ENCODE measurements at regions not wholly inside any gene's neighbourhood (a gene's known extent, or its start where the extent isn't known, plus 50 kb on each side); places are given as distances from the start of the nearest gene placed in this dataset.

DNA sequence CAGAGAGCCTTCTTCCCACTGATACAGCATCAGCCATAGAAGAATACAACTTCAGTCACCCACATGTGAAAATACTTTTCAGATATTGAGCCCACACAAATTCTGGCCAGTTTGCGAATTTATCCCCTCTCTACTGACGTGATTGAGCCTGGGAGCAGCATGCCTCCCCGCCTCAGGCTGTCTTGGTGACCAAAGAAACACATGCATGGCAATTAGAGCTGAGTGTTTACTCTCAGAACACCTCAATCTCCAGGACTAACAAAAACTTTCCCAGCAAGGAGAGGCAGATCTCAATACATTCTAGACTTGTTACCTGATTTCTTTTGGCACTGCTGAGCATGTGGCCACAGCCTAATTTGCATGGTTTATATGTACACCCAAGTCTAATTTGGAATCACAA, 122.5 kb downstream of the TMEM26 start:
- H3K27me3 Mint-ChIP-seq: peaks cover 18% of the 10 kb centered on the region
- H3K4me3 Mint-ChIP-seq: no peak overlapping the region
- H3K27ac Mint-ChIP-seq: no peak overlapping the region
- peaks cover 6% of the 10 kb centered on the region for H3K9me3 Mint-ChIP-seq
- ChIA-PET POLR2A (no interaction called here), CTCF (no interaction called here)
- DNase-seq: no peak
- no peaks in the 10 kb centered on the region for H3K36me3 Mint-ChIP-seq (ENCODE audit: low read depth)
- no peaks in the 10 kb centered on the region for H3K4me1 Mint-ChIP-seq

DNA sequence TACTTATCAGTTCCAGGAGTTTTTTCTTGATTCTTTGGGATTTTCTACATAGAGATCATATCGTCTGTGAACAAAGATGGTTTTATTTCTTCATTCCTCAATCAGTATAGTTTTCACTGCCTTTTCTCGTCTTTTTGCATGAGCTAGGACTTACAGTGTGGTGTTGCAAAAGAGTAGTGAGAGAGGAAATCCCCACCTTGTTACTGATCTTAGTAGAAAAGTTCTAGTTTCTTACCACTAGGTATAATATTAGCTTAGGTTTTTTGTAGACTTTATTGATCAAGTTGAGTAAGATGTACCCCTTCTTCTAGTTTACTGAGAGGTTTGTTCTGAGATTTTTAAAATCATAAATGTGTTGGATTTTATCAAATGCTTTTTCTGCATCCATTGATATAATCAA, 123.3 kb downstream of the TMEM26 start:
- peaks cover 6% of the 10 kb centered on the region for H3K9me3 Mint-ChIP-seq
- H3K27me3 Mint-ChIP-seq: peaks cover 21% of the 10 kb centered on the region
- DNase-seq: no peak
- no peaks in the 10 kb centered on the region for H3K36me3 Mint-ChIP-seq (ENCODE audit: low read depth)
- H3K27ac Mint-ChIP-seq: no peak overlapping the region
- H3K4me3 Mint-ChIP-seq: no peak overlapping the region
- H3K4me1 Mint-ChIP-seq: no peaks in the 10 kb centered on the region
- POLR2A ChIA-PET: no interaction called here
- CTCF ChIA-PET: no interaction called here

DNA sequence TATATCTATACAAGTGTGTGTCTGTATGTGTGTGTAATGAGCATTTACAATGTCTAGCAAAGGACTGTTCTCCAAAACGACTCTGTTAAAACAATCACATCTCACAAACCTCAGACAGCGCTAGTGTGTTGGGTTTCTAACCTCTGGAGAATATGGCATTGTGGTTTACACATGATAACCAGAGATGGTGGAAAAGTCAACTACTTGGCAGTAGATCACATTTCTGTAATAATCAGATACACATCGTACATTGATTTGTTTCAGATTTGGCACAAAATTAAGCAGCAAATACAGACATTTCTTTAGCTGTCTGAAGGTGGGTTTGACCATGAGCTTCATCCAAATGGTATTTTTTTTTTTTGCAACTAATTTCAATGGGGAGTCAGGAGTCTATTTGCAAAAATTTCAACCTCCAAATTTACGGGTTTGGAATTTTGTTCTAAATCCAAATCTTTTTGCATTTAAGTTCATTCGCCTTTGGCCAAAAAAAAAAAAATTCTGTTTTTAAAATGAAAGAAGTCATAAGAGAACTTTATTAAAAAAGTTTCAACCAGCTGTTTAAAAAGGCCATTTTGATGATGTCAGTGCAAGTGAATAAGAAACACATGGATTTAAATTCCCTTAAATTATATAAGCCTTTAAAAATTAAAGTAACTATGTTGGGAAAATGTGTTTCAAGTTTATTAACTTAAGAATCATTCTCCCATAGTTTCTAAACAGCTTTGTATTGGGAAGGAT, 127.8 kb downstream of the TMEM26 start:
- H3K4me3 Mint-ChIP-seq: no peak overlapping the region
- ChIA-PET CTCF (no interaction called here), POLR2A (no interaction called here)
- peaks cover 31% of the 10 kb centered on the region for H3K27me3 Mint-ChIP-seq
- no peaks in the 10 kb centered on the region for H3K4me1 Mint-ChIP-seq
- no peak for DNase-seq
- peaks cover 4% of the 10 kb centered on the region for H3K9me3 Mint-ChIP-seq
- H3K36me3 Mint-ChIP-seq (ENCODE audit: low read depth): no peaks in the 10 kb centered on the region
- no peak overlapping the region for H3K27ac Mint-ChIP-seq

DNA sequence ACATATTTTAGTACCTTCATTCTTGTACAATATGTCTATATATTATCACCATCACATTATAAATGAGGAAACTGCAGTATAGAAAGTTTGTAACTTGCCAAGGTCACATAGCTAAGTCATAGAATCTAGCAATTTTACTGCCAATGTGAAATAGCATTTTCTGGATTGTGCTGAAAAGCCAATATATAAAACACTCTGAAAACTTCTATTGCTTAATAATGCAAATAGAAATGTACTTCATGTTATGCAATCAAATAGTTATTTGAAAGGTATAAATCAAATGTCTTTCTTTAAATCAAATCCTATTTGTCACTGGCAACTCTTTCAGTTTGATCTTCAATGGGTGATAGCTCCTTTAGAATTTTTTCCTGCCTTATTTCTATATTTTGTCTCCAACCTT, 129.5 kb downstream of the TMEM26 start:
- no peak for DNase-seq
- no peaks in the 10 kb centered on the region for H3K36me3 Mint-ChIP-seq (ENCODE audit: low read depth)
- ChIA-PET CTCF (no interaction called here), POLR2A (no interaction called here)
- H3K4me3 Mint-ChIP-seq: no peak overlapping the region
- no peak overlapping the region for H3K27ac Mint-ChIP-seq
- peaks cover 29% of the 10 kb centered on the region for H3K27me3 Mint-ChIP-seq
- H3K4me1 Mint-ChIP-seq: no peaks in the 10 kb centered on the region
- no peaks in the 10 kb centered on the region for H3K9me3 Mint-ChIP-seq

DNA sequence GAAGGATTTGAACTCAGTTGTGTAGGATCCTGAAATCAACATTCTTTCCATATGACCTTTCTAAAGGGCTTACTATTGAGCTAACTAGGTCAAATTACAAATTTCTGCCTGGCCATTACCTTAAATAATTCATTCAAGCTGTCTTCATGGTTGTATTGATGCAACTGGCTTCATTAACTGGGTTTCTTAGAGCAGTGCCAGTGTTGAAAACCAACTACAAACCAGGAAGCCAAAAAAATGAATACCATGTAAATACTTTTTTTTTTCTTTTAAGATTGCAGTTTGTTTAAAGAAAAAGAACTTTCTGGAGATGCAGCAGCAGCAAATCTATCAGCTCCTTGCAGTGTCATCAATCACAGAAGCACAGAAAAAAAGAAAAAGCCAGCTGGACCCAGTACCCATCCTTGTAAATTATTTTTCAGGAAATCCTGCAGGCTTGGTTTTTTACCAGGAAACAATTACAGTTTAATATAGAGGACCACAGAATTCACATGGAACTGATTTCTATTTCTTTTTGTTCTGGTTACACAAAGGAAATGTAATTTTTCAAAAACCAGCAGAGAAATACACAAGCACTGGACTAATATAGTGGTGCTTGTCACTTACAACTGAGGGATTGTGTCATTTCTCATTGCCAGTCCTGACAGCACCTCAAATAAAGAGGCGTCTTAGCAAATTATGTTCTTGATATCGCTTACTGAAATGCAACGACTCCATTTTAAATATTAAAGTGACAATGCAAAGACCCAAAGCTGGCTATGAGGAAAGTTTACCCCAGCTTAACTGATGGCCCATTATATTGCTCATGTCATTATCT, 131.9 kb downstream of the TMEM26 start:
- H3K4me3 Mint-ChIP-seq: no peak overlapping the region
- DNase-seq: no peak
- no peak overlapping the region for H3K27ac Mint-ChIP-seq
- no peaks in the 10 kb centered on the region for H3K4me1 Mint-ChIP-seq
- POLR2A ChIA-PET: no interaction called here
- H3K27me3 Mint-ChIP-seq: peaks cover 18% of the 10 kb centered on the region
- CTCF ChIA-PET: no interaction called here
- no peaks in the 10 kb centered on the region for H3K36me3 Mint-ChIP-seq (ENCODE audit: low read depth)
- H3K9me3 Mint-ChIP-seq: no peaks in the 10 kb centered on the region

DNA sequence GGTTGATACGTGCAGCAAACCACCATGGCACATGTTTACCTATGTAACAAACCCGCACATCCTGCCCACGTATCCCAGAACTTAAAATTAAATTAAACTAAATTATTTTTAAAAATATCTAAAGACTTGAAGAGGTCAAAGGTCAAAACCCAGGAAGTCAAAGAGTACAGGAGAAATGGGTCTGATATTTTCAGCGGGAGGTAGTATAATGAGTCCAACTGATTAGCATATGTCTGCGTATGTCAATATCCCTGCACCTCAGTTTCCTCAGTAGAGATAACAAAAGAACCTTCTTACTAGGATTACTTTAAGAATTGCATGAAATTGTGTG, 133.0 kb downstream of the TMEM26 start:
- CTCF ChIA-PET: no interaction called here
- no peaks in the 10 kb centered on the region for H3K4me1 Mint-ChIP-seq
- peaks cover 14% of the 10 kb centered on the region for H3K27me3 Mint-ChIP-seq
- H3K36me3 Mint-ChIP-seq (ENCODE audit: low read depth): no peaks in the 10 kb centered on the region
- no peak overlapping the region for H3K4me3 Mint-ChIP-seq
- POLR2A ChIA-PET: no interaction called here
- DNase-seq: no peak
- no peaks in the 10 kb centered on the region for H3K9me3 Mint-ChIP-seq
- no peak overlapping the region for H3K27ac Mint-ChIP-seq

DNA sequence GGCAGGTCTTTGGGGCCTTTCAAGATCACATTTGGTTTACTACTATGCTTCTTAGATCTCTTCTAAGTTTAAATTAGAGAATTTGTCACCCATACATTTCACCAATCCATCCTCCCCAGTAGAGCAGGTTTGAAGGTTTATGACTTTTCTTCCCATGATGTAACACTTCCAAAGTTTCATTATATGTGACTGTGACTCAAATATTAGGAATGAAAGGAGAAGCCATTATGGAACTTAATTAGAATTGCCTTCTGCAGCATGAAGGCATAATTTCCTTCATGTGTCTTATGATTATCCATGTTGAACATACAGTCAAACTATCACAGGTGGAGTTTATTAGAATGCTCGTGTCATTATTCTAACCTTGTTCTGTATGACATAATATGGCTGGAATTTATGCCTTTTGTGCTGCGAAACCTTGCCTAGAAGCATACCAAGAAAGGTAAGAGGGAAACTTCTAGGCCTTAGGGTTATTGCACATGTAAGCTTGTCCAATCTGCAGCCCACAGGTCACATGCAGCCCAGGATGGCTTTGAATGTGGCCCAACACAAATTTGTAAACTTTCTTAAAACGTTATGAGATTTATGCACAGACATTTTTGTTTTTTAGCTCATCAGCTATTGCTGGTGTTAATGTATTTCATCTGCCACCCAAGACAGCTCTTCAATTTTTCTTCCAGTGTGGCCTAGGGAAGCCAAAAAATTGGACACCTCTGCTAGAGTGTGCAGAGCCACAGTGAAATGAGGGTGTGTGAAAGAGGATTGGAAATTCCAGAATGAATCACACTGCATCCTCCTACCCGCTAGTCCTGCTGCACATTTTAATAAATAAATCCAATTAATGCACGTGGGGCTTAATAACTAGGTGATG, 133.6 kb downstream of the TMEM26 start:
- Mint-ChIP-seq H3K9me3 (no peaks in the 10 kb centered on the region), H3K27ac (no peak overlapping the region), H3K27me3 (peaks cover 9% of the 10 kb centered on the region), H3K4me1 (peaks cover 2% of the 10 kb centered on the region), H3K36me3 (ENCODE audit: low read depth) (no peaks in the 10 kb centered on the region), H3K4me3 (no peak overlapping the region)
- ChIA-PET CTCF (no interaction called here), POLR2A (no interaction called here)
- no peak for DNase-seq

DNA sequence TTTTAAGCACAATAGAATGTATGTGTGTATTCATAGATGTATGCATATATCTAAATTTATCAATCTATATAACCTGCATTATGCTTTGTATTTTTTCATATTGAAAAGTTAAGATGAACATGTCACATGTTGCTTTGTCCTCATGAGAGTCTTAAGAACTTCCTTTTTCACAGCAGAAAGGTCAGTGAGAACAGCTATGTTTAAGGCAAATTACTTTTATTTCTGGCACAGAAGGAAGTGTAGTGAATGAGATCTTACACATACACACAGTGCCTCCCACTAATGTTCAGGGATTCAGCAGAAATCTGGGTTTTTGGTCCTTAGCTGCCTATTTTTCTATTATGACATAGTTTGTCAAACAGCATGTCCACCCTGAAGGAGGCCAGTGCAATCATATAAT, 134.8 kb downstream of the TMEM26 start:
- DNase-seq: no peak
- Mint-ChIP-seq H3K4me1 (peaks cover 12% of the 10 kb centered on the region), H3K9me3 (no peaks in the 10 kb centered on the region), H3K27ac (no peak overlapping the region), H3K4me3 (no peak overlapping the region), H3K36me3 (ENCODE audit: low read depth) (no peaks in the 10 kb centered on the region), H3K27me3 (peaks cover 9% of the 10 kb centered on the region)
- ChIA-PET POLR2A (no interaction called here), CTCF (no interaction called here)

DNA sequence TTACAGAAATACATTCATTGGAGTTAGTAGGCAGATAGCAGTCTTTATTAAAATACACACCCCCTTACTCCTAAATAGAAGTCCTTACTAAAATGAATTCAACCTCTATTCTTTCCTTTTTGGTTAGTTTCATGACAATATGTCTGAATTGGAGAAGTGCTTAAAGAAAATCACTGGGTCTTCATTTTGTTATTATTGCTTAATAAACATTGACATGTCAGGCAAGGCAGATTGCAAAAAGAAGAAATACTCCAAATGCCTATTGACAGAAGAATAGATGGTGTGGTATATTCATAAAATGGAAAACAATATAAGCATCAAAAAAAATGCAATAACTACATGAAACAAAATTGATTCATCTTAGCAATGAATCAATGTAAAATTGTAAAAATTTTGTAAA, 135.5 kb downstream of the TMEM26 start:
- Mint-ChIP-seq H3K9me3 (no peaks in the 10 kb centered on the region), H3K4me3 (no peak overlapping the region), H3K36me3 (ENCODE audit: low read depth) (no peaks in the 10 kb centered on the region), H3K27ac (no peak overlapping the region), H3K27me3 (peaks cover 5% of the 10 kb centered on the region), H3K4me1 (peaks cover 15% of the 10 kb centered on the region)
- POLR2A ChIA-PET: no interaction called here
- DNase-seq: no peak
- CTCF ChIA-PET: no interaction called here

DNA sequence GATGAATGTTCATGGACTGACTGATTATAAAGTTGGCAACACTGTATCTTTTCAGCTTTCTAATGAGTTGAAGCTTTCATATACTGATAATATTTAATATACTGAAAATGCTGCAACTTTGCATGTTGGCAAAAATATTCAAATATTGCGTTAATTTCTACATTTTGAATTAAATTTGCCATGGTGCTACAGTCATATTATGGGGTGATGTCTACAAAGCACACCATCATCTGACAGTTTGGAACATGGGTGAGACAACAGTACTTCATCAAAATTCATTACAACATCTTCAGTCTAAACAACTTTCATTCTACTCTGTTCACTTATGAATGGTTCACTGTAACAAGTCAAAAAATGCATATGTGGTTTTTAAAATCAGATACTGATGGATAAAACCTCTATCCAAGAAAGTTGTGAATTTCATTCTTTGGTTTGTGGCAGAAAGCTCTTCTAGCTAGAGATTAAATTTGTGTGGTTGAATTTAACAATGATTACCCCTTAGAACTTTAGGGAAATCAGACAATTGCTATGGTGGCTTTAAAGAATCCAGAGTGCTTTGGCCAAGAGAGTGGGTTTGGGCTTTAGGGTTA, 136.4 kb downstream of the TMEM26 start:
- ChIA-PET POLR2A (no interaction called here), CTCF (interaction anchor here (0.6 kb wide), 1 partner anchor 1337 kb away, joined by 3 read pairs; no protein-coding TSS in a partner anchor)
- H3K27me3 Mint-ChIP-seq: no peaks in the 10 kb centered on the region
- no peaks in the 10 kb centered on the region for H3K36me3 Mint-ChIP-seq (ENCODE audit: low read depth)
- no peaks in the 10 kb centered on the region for H3K9me3 Mint-ChIP-seq
- no peak overlapping the region for H3K27ac Mint-ChIP-seq
- no peak overlapping the region for H3K4me3 Mint-ChIP-seq
- H3K4me1 Mint-ChIP-seq: peaks cover 15% of the 10 kb centered on the region
- no peak for DNase-seq

DNA sequence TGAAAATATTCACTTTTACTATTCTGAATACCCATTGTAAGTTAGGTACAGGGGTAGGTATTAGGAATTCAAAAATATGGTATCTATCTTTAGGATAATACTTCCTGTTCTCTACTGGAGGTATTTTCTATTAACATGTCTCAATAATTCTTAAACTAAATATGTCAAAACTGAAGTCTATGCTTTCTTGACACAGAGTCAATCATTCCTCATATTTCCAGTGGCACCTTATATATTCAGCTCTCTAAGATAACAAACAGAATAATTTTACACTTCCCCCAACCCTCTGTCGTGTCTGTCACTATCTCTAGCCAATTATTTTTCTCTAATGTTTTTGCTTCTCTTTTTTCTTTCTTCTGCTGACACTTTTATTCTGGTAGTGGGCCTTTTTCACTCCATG, 138.9 kb downstream of the TMEM26 start:
- H3K27me3 Mint-ChIP-seq: no peaks in the 10 kb centered on the region
- DNase-seq: no peak
- no peak overlapping the region for H3K27ac Mint-ChIP-seq
- CTCF ChIA-PET: no interaction called here
- POLR2A ChIA-PET: no interaction called here
- H3K4me3 Mint-ChIP-seq: no peak overlapping the region
- H3K36me3 Mint-ChIP-seq (ENCODE audit: low read depth): no peaks in the 10 kb centered on the region
- H3K9me3 Mint-ChIP-seq: no peaks in the 10 kb centered on the region
- H3K4me1 Mint-ChIP-seq: peaks cover 15% of the 10 kb centered on the region

DNA sequence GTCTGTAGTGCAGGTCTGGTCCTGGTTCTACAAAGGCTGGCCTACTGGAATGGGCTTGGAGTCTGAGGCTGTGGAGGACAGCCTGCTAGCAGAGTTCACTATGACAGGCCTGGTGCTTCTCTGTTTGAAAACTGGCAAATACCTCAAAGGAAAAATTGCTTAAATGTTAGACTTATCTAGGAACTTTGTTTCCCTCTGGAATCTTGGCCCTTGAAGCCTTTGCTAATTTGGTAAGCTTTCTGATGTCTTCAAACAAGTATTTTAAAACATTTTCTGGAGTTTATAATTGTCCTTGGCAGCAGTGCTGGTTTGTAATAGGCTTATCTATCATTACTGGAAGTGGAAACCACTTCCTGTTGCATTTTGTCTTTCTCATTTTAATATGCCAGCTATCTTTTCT, 139.7 kb downstream of the TMEM26 start:
- CTCF ChIA-PET: no interaction called here
- no peak overlapping the region for H3K4me3 Mint-ChIP-seq
- no peaks in the 10 kb centered on the region for H3K27me3 Mint-ChIP-seq

DNA sequence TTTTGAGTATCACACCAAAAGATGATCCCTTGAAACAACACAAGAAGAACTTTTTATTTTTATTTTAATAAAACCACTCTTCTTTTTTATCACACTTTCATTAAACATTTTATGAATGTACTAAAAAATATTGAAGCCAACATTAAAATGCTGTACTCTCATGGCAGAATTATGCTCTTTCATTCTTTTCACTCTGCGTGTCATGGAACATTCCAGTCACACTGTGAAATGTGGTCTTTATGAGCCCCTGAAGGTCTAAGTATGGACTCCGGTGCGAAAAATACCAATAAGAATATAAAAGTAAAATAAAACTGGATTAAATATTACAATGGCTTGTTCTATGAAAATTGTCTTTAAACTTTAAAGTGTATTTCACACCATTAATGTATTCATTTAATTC, 148.4 kb downstream of the TMEM26 start:
- H3K27ac Mint-ChIP-seq: no peak overlapping the region
- peaks cover 4% of the 10 kb centered on the region for H3K27me3 Mint-ChIP-seq
- ChIA-PET POLR2A (no interaction called here), CTCF (no interaction called here)
- H3K4me3 Mint-ChIP-seq: no peak overlapping the region
- no peak for DNase-seq
- no peaks in the 10 kb centered on the region for H3K4me1 Mint-ChIP-seq
- no peaks in the 10 kb centered on the region for H3K36me3 Mint-ChIP-seq (ENCODE audit: low read depth)
- H3K9me3 Mint-ChIP-seq: no peaks in the 10 kb centered on the region

More for the DNA sequence above, 139.7 kb downstream of the TMEM26 start:
- POLR2A ChIA-PET: no interaction called here
- no peak overlapping the region for H3K27ac Mint-ChIP-seq
- H3K36me3 Mint-ChIP-seq (ENCODE audit: low read depth): no peaks in the 10 kb centered on the region
- H3K4me1 Mint-ChIP-seq: peaks cover 15% of the 10 kb centered on the region
- H3K9me3 Mint-ChIP-seq: no peaks in the 10 kb centered on the region
- no peak for DNase-seq
